ENCODE measurements at regions not wholly inside any gene's neighbourhood (a gene's known extent, or its start where the extent isn't known, plus 50 kb on each side); places are given as distances from the start of the nearest gene placed in this dataset.
"Not testable (repeated sequence)": the region's sequence is repeated elsewhere in the genome, so short reads cannot be mapped to it uniquely, and the experiment has no call there.

DNA sequence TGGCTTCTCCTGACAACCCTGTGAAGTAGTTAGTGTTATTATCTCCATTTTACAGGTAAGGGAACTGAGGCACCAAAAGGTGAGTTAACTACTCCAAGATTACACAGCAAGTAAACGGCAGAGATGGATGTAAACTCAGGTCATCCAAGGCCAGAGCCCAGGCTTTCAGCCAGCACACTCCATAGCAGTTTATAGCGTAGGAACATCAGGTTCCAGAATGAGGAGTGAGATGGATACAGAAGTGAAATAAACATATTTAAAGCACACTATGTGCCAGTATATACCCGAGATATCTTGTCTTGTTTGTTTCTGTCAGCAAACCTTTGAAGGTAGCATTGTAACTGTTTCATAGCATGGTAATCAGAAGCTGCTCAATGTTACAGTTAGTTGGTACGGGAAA lies 279.0 kb downstream of the OXSM start:
- DNase-seq, result no peak

DNA sequence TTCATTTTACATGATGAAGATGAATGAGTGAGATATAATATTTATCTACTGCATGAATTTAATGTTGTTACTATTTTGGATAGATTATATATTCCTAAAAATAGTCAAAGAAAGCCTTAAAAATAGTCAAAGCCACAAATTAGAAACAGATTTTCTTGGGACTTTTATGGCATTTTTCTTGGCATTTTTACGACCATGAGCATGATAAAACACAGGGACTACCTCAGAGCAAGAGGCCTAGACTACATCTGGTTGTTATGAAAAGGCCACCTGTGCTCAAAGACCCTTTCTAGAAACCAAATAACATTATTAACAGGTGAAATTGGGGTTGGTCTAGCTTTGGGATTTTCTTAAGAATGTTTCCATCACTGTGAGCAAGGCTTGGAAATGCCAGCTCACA lies 281.0 kb downstream of the OXSM start:
- no peak for DNase-seq

DNA sequence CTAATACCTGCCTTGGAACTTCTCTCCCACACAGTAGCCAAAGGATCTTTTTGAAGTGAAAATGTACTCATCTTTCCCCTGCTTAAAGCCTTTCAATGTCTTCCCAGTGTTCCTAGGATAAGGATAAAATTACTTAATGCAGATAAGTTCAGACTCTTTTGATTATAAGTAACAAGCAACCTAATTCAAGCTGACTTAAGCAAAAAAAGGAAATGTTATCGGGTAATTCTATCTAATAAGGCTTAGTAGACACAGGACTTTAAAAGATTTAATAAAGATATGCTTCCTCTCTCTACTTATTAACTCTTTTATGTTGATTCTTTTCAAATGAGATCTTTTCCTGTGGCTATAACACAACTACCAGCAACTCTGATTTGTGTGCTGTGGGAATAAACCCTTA lies 284.2 kb downstream of the OXSM start:
- no peak for DNase-seq

GRCh38 chr3:26078539-26078938 lies 288.6 kb downstream of the OXSM start:
- no peak for DNase-seq

- peak; percentile 77 for DNase-seq
Measured at GRCh38 chr3:26081166-26081565, 291.3 kb downstream of the OXSM start.

DNA sequence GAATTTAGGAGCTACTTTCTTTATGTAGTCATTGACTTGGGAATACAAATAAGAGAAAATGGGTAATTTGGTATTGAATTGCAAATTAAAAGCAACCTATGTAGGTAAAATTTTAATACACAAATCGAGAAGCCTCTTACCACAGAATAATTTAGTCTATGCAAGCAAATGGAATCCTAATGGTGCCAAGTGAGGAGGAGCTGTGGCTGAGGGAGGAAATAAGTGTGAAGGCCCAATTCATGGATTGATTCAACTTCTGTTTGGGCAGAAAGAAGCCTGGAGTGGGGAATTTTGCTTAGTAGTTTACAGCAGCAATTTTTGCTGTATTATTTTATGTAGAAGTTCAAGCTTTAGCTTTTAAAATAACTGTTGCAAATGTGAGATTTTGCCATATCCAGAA lies 291.9 kb downstream of the OXSM start:
- DNase-seq, result peak; percentile 27

GRCh38 chr3:26082911-26083310 lies 293.0 kb downstream of the OXSM start:
- DNase-seq, result no peak

GRCh38 chr3:26084629-26085028 lies 294.7 kb downstream of the OXSM start:
- DNase-seq, result no peak

DNA sequence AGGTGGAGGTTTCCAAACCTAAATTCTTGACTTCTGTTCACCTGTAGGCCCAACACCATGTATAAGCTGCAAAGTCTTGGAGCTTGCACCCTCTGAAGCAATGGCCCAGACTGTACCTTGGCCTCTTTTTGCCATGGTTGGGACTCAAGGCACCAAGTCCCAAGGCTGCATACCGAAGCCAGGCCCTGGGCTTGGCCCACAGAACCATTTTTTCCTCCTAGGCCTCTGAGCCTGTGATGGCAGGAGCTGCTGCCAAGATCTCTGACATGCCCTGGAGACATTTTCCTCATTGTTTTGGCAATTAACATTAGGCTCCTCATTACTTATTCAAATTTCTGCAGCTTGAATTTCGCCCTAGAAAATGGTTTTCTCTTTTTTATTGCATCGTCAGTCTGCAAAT lies 297.9 kb downstream of the OXSM start:
- DNase-seq, result no peak

DNA sequence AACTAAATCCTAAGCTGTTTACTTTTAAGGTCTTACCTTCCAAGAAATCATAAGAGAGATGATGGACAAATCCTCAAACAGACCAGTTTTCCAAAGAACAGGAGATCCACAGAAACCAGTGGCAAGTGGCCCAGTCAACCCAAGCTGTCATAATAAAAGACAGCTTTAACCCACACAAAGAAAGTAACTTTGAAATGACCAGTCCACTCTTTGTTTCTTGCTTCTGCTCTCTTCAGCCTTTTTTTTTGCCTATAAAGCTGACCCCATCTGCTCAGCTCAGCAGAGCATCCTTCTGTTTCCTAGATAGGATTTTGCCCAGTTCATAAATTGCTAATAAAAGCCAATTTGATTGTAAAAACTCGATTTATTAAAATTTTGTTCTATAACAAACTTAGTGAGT lies 299.4 kb downstream of the OXSM start:
- DNase-seq, result no peak

DNA sequence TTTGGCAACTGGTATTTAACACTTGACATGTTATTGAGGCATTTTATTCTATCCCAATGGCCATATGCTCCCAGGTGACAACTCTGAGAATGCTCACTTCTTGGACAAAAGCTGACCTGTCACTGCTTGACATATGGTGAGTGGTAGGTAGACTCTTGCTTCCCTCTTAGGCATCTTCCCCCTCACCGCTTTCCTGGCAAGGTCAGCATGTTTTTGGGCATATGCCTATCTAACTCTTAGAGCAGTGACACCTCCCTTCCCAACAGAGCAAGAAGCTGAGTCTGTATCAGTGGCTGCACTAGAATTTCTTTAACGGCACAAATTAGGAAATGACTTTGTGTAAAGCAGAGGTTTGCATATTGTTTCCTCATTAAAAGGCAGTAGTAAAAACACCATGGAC lies 300.7 kb downstream of the OXSM start:
- DNase-seq, result no peak

- DNase-seq, result no peak
Measured at GRCh38 chr3:26091096-26091495, 301.2 kb downstream of the OXSM start.

DNA sequence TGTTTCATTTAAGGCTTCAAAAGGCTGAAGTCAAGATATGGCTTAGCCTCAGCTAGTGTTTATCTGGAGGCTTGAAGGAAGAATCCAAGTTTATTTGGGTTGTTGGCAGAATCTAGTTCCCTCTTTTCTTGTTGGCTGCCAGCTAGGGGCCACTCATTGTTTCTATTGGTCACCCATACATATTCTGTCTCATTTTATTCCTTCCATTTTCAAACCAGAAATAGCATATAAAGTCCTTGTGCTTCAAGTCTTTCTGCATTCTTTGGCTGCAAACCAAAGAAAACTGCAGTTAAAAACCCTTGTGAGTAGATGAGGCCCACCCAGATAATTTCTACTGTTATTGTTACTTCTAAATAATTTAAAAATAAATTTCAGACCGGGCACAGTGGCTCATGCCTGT lies 301.7 kb downstream of the OXSM start:
- no peak for DNase-seq

- DNase-seq, result not testable (repeated sequence)
Measured at GRCh38 chr3:26097111-26097510, 307.2 kb downstream of the OXSM start.

- no peak for DNase-seq
Measured at GRCh38 chr3:26099692-26100091, 309.8 kb downstream of the OXSM start.

- no peak for DNase-seq
Measured at GRCh38 chr3:26100176-26100575, 310.3 kb downstream of the OXSM start.

DNA sequence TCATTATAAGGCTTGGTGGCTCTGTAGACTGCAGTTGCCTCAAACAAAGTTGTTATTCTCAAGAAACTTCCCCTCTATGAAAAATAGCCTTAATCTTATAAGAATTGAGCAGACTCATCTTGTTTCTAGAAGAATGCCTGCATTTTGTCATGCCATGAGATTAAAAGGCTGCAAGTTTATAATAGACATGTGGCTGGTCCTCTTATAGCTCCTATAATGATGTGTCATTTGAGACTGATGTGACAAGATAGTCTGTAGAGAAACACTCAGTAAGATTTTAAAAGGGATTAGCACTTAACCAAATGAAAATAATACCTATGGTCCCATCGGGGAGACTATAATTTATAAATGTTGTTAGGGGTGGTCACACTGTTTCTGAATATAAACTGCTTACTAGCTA lies 312.5 kb downstream of the OXSM start:
- DNase-seq, result no peak

DNA sequence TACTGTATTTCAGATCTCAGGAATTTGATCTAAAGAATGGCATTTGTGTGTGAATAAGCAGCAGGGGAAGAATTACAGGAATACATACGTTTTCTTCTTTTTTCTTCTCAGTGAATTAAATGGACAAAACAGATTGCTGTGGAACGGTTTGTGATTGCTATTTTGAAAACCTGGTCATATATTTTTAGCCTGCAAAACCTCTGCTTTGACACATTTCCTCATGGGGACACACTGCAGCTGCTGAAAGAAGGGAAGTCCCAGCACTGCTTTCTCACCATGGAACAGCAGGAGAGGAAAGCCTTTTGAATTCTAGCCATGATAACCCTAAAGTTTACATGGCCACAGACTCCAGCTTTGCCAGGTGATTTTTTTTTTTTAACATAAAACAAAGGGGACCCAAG lies 315.0 kb downstream of the OXSM start:
- DNase-seq, result peak; percentile 81

GRCh38 chr3:26105261-26105660 lies 315.4 kb downstream of the OXSM start:
- no peak for DNase-seq

GRCh38 chr3:26106228-26106627 lies 316.3 kb downstream of the OXSM start:
- peak; percentile 34 for DNase-seq

GRCh38 chr3:26108846-26109489 lies 319.1 kb downstream of the OXSM start:
- DNase-seq, result no peak

GRCh38 chr3:26114851-26115250 lies 325.0 kb downstream of the OXSM start:
- DNase-seq, result no peak

DNA sequence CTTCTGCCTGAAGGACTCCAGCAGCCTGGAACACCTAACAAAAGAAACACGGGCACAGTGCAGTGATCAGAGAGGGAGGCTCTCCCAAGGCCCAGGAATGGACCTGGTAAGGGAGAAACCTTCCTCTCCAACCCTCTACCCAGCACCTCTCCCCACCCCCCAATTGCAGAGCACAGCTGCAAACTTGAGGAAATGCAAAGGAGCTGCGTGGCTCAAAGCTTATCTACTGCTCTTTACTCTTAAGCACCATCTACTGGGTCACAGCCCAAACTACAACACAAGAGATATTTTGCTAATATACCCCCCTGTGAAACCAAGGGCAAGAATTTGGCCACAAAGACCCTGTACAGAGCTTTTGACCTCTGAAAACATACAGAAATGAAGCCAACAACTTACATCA lies 328.3 kb downstream of the OXSM start:
- DNase-seq, result no peak

GRCh38 chr3:26132942-26133341 lies 343.1 kb downstream of the OXSM start:
- no peak for DNase-seq

DNA sequence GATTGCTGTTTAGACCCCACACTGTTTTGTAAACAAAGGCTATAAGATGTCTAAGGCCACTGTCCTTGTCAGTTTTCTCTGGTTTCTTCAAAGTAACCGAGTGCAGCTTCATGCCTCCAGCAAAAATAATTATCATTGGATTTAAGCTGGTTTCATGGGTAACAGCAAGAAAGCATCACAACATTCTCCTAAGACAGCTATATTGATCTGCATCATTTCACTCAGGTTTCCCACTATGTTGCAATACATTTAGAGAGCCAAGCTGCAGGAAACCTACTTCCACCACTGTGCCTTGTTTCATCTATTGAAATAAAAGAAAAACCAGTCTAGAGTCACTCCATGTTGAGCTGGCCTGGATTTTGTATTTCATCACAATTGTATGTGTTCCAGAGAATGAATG lies 351.4 kb downstream of the OXSM start:
- DNase-seq, result no peak
